PC-3 (cell line): ENCODE measurements at regions not wholly inside any gene's neighbourhood (a gene's known extent, or its start where the extent isn't known, plus 50 kb on each side); places are given as distances from the start of the nearest gene placed in this dataset.

Experiments used
- ATAC-seq: fragments of 200-7000 bp; cut with Tn5 transposase; 2 replicates; pipeline ENCODE4 v1.9.1; 2020; ENCODE audit warnings: mild to moderate bottlenecking, moderate library complexity
- BruUV-seq: library from RNA; stranded (reverse); fragments of 400-500 nt; replicated peaks from 2 replicates; lab custom pipeline; 2021; lab: Mats Ljungman, UMichigan
- CTCF ChIA-PET: fragments of 300-600 bp; sonication (Branson Sonifier 250); formaldehyde crosslinking; loops from one replicate; lab custom pipeline; 2022; ENCODE audit warnings: antibody characterized with exemption; lab: Charles Lee
- POLR2A ChIA-PET: fragments of 300-600 bp; sonication (Branson Sonifier 250); formaldehyde crosslinking; loops from one replicate; lab custom pipeline; 2022; ENCODE audit warnings: antibody characterized with exemption; ENCODE audit not compliant: unreplicated experiment; lab: Charles Lee
- DNase-seq: peaks from one replicate; pipeline ENCODE4 v3.0.0-alpha.2; 2015
- H2AFZ ChIP-seq: fragments of 300-600 bp; sonication (generic); 2 replicates; pipeline ENCODE4 v1.6.0; 2016; ENCODE audit warnings: antibody characterized with exemption, low read length
- H3F3A ChIP-seq: fragments of 300-600 bp; sonication (generic); one replicate; pipeline ENCODE4 v1.6.0; 2017; ENCODE audit warnings: antibody characterized with exemption, low read length, control low read depth, mild to moderate bottlenecking; ENCODE audit not compliant: unreplicated experiment
- H3K27ac ChIP-seq: fragments of 300-600 bp; sonication (generic); 2 replicates; pipeline ENCODE4 v1.5.1; 2016; ENCODE audit warnings: mild to moderate bottlenecking, low read length
- H3K27me3 ChIP-seq: fragments of 300-600 bp; sonication (generic); 2 replicates; pipeline ENCODE4 v1.6.1; 2016; ENCODE audit warnings: low read length, mixed read lengths
- H3K36me3 ChIP-seq: fragments of 300-600 bp; sonication (generic); 2 replicates; pipeline ENCODE4 v1.6.1; 2016; ENCODE audit warnings: low read depth, mixed run types, low read length, mixed read lengths
- H3K4me1 ChIP-seq: fragments of 300-600 bp; sonication (generic); 2 replicates; pipeline ENCODE4 v1.5.1; 2016; ENCODE audit warnings: low read length; ENCODE audit not compliant: insufficient read depth
- H3K4me2 ChIP-seq: fragments of 300-600 bp; sonication (generic); 2 replicates; pipeline ENCODE4 v1.6.0; 2016; ENCODE audit warnings: low read length
- H3K4me3 ChIP-seq: fragments of 300-600 bp; sonication (generic); 2 replicates; pipeline ENCODE4 v1.5.1; 2016; ENCODE audit warnings: mild to moderate bottlenecking, low read length, mixed read lengths
- H3K79me2 ChIP-seq: fragments of 300-600 bp; sonication (generic); 2 replicates; pipeline ENCODE4 v1.6.1; 2017; ENCODE audit warnings: low read length, mixed read lengths
- H3K9ac ChIP-seq: fragments of 300-600 bp; sonication (generic); 2 replicates; pipeline ENCODE4 v1.6.0; 2016; ENCODE audit warnings: mild to moderate bottlenecking, low read length
- H3K9me2 ChIP-seq: fragments of 300-600 bp; sonication (generic); replicated peaks from 2 replicates; pipeline ENCODE4 v1.6.1; 2016; ENCODE audit warnings: mixed run types, low read length, mixed read lengths
- H3K9me3 ChIP-seq: fragments of 300-600 bp; sonication (generic); 2 replicates; pipeline ENCODE4 v1.6.1; 2016; ENCODE audit warnings: low read length, mixed read lengths
- H4K20me1 ChIP-seq: fragments of 300-600 bp; sonication (generic); 2 replicates; pipeline ENCODE4 v1.6.1; 2016; ENCODE audit warnings: low read length, mixed read lengths
- CTCF ChIP-seq: fragments of 300-600 bp; sonication (generic); conservative IDR thresholded peaks from 2 replicates; pipeline ENCODE4 v1.5.1; 2017; ENCODE audit warnings: antibody characterized with exemption, low read depth, mild to moderate bottlenecking, low read length
- EZH2 ChIP-seq: fragments of 300-600 bp; sonication (generic); IDR thresholded peaks from one replicate; pipeline ENCODE4 v1.6.1; 2017; ENCODE audit warnings: antibody characterized with exemption, mild to moderate bottlenecking, low read length; ENCODE audit not compliant: unreplicated experiment
- EZH2phosphoT487 ChIP-seq: fragments of 300-600 bp; sonication (generic); IDR thresholded peaks from 2 replicates; pipeline ENCODE4 v1.6.1; 2018; ENCODE audit warnings: mild to moderate bottlenecking, antibody characterized with exemption, low read length, borderline replicate concordance
- intact Hi-C: fragments of 100-400 bp; cut with micrococcal nuclease; formaldehyde crosslinking; loops from 2 replicates; pipeline ENCODE4 v1.9.0; 2023

GRCh38 chr11:27274854-27275395, 88.1 kb downstream of the CCDC34 start:
- Histone ChIP-seq H3K9me3 (no peaks in the 10 kb centered on the region), H3K4me1 (no peaks in the 10 kb centered on the region), H4K20me1 (no peaks in the 10 kb centered on the region), H3K4me2 (no peak overlapping the region), H3K4me3 (no peak overlapping the region), H2AFZ (no peak overlapping the region), H3K27me3 (no peaks in the 10 kb centered on the region), H3K36me3 (no peaks in the 10 kb centered on the region), H3K9me2 (no peaks in the 10 kb centered on the region), H3K27ac (no peak overlapping the region), H3K79me2 (no peaks in the 10 kb centered on the region), H3F3A (no peaks in the 10 kb centered on the region), H3K9ac (no peak overlapping the region)
- no peak for DNase-seq
- no peak for ATAC-seq
- POLR2A ChIA-PET: no interaction called here
- intact Hi-C loops: no loop called here
- CTCF ChIA-PET: no interaction called here
- TF ChIP-seq CTCF (no peak), EZH2 (no peak), EZH2phosphoT487 (no peak)
- no TSS peak for BruUV-seq

- intact Hi-C loops: no loop called here
- Histone ChIP-seq H3K27me3 (no peaks in the 10 kb centered on the region), H3K9ac (no peak overlapping the region), H3F3A (no peaks in the 10 kb centered on the region), H3K27ac (no peak overlapping the region), H3K9me2 (no peaks in the 10 kb centered on the region), H3K9me3 (no peaks in the 10 kb centered on the region), H3K36me3 (no peaks in the 10 kb centered on the region), H4K20me1 (no peaks in the 10 kb centered on the region), H3K79me2 (no peaks in the 10 kb centered on the region), H3K4me2 (no peak overlapping the region), H3K4me3 (no peak overlapping the region), H2AFZ (no peak overlapping the region), H3K4me1 (no peaks in the 10 kb centered on the region)
- CTCF ChIA-PET: no interaction called here
- BruUV-seq: no TSS peak
- no peak for TF ChIP-seq EZH2phosphoT487
- no peak for TF ChIP-seq EZH2
- no peak for TF ChIP-seq CTCF
- DNase-seq (no peak), ATAC-seq (no peak)
- POLR2A ChIA-PET: interaction anchor here (0.5 kb wide), 1 partner anchor 207 kb away, joined by 4 read pairs; the partner anchor contains the start of gene LGR4
Measured at GRCh38 chr11:27266125-27266524, 96.9 kb downstream of the CCDC34 start.

GRCh38 chr11:27263986-27264385, 99.0 kb downstream of the CCDC34 start:
- intact Hi-C loops: no loop called here
- no peak for TF ChIP-seq EZH2
- no peak for TF ChIP-seq CTCF
- TF ChIP-seq EZH2phosphoT487: no peak

More at GRCh38 chr11:27263986-27264385, 99.0 kb downstream of the CCDC34 start:
- H3K27me3 ChIP-seq: no peaks in the 10 kb centered on the region
- H4K20me1 ChIP-seq: no peaks in the 10 kb centered on the region
- ChIA-PET POLR2A (no interaction called here), CTCF (no interaction called here)
- H3K27ac ChIP-seq: no peak overlapping the region
- no peaks in the 10 kb centered on the region for H3K79me2 ChIP-seq
- no peaks in the 10 kb centered on the region for H3K9me2 ChIP-seq
- no peak overlapping the region for H3K4me2 ChIP-seq
- H3F3A ChIP-seq: no peaks in the 10 kb centered on the region
- H3K9me3 ChIP-seq: no peaks in the 10 kb centered on the region
- DNase-seq: no peak
- no peak overlapping the region for H3K9ac ChIP-seq
- H2AFZ ChIP-seq: no peak overlapping the region
- no peaks in the 10 kb centered on the region for H3K4me1 ChIP-seq
- BruUV-seq: no TSS peak
- no peak for ATAC-seq
- H3K4me3 ChIP-seq: no peak overlapping the region
- no peaks in the 10 kb centered on the region for H3K36me3 ChIP-seq
